SK-MEL-5 (cell line): ENCODE measurements at regions not wholly inside any gene's neighbourhood (a gene's known extent, or its start where the extent isn't known, plus 50 kb on each side); places are given as distances from the start of the nearest gene placed in this dataset.

Experiments used
- DNase-seq: peaks from one replicate; pipeline ENCODE4 v3.0.0-alpha.2; 2016; ENCODE audit warnings: low read depth, low spot score
- in situ Hi-C: cut with HindIII; loops from 2 replicates; pipeline ENCODE4 v1.10.0; 2016; ENCODE audit warnings: low sequenced_read_pairs, high pct_unique_total_duplicates, low pct_unique_long_range_greater_than_20kb

GRCh38 chr13:79682164-79682563, 201.2 kb downstream of the NDFIP2 start:
- in situ Hi-C loops, result no loop called here
- DNase-seq, result no peak

- no peak for DNase-seq
- in situ Hi-C loops, result no loop called here
These were observed 200.1 kb downstream of the NDFIP2 start for GRCh38 chr13:79681069-79681468.

- in situ Hi-C loops, result no loop called here
- no peak for DNase-seq
These were observed 199.5 kb downstream of the NDFIP2 start for GRCh38 chr13:79680485-79680884.

- DNase-seq, result peak; percentile 86
- in situ Hi-C loops, result no loop called here
These were observed 198.4 kb downstream of the NDFIP2 start for GRCh38 chr13:79679334-79679733.

GRCh38 chr13:79678100-79678499, 197.1 kb downstream of the NDFIP2 start:
- in situ Hi-C loops, result no loop called here
- no peak for DNase-seq

- in situ Hi-C loops, result no loop called here
- peak; percentile 21 for DNase-seq
These were observed 195.1 kb downstream of the NDFIP2 start for GRCh38 chr13:79675931-79676660.

GRCh38 chr13:79674765-79675515, 194.0 kb downstream of the NDFIP2 start:
- DNase-seq, result no peak
- in situ Hi-C loops, result no loop called here

GRCh38 chr13:79673993-79674377, 193.0 kb downstream of the NDFIP2 start:
- in situ Hi-C loops, result no loop called here
- no peak for DNase-seq

GRCh38 chr13:79673310-79673992, 192.5 kb downstream of the NDFIP2 start:
- DNase-seq, result no peak
- in situ Hi-C loops, result no loop called here

- in situ Hi-C loops, result no loop called here
- peak; percentile 63 for DNase-seq
These were observed 190.5 kb downstream of the NDFIP2 start for GRCh38 chr13:79671420-79671819.

GRCh38 chr13:79668201-79668752, 187.3 kb downstream of the NDFIP2 start:
- peak; percentile 43 for DNase-seq
- in situ Hi-C loops, result no loop called here

- peak; percentile 95 for DNase-seq
- in situ Hi-C loops, result no loop called here
These were observed 186.8 kb downstream of the NDFIP2 start for GRCh38 chr13:79667771-79668170.

- no peak for DNase-seq
- in situ Hi-C loops, result no loop called here
These were observed 183.2 kb downstream of the NDFIP2 start for GRCh38 chr13:79663977-79664636.

- in situ Hi-C loops, result no loop called here
- no peak for DNase-seq
These were observed 182.5 kb downstream of the NDFIP2 start for GRCh38 chr13:79663435-79663834.

- DNase-seq, result no peak
- in situ Hi-C loops, result no loop called here
These were observed 181.9 kb downstream of the NDFIP2 start for GRCh38 chr13:79662882-79663281.

GRCh38 chr13:79660361-79660760, 179.4 kb downstream of the NDFIP2 start:
- in situ Hi-C loops, result no loop called here
- no peak for DNase-seq

- DNase-seq, result no peak
- in situ Hi-C loops, result no loop called here
These were observed 178.2 kb downstream of the NDFIP2 start for GRCh38 chr13:79659121-79659521.
